ENCODE measurements at regions not wholly inside any gene's neighbourhood (a gene's known extent, or its start where the extent isn't known, plus 50 kb on each side); places are given as distances from the start of the nearest gene placed in this dataset.

DNA sequence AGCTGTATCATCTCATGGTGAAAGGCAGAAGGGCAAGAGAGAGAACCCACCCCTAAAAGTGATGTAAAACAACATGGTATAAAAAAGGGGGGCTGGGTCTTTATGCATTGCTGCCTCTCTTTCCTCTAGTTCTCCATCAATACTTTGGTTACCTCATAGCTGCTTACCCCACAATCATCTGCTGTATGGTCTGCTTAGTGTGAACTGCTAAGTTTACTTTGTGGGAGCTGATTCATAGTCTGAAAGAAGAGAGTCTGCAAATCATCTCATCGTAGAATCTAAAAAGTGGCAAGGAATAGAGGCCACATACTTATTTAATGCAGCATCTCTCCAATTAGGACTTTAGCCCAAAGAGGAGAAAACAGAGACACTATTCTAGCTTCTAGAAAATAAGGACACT lies 546.8 kb downstream of the GBE1 start:
- TF ChIP-seq, protein P1, sequence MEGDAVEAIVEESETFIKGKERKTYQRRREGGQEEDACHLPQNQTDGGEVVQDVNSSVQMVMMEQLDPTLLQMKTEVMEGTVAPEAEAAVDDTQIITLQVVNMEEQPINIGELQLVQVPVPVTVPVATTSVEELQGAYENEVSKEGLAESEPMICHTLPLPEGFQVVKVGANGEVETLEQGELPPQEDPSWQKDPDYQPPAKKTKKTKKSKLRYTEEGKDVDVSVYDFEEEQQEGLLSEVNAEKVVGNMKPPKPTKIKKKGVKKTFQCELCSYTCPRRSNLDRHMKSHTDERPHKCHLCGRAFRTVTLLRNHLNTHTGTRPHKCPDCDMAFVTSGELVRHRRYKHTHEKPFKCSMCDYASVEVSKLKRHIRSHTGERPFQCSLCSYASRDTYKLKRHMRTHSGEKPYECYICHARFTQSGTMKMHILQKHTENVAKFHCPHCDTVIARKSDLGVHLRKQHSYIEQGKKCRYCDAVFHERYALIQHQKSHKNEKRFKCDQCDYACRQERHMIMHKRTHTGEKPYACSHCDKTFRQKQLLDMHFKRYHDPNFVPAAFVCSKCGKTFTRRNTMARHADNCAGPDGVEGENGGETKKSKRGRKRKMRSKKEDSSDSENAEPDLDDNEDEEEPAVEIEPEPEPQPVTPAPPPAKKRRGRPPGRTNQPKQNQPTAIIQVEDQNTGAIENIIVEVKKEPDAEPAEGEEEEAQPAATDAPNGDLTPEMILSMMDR (IDR thresholded peaks at IDR 0.05), result no peak
- TF ChIP-seq POLR2A (IDR thresholded peaks at IDR 0.05; ENCODE audit: low read depth) (no peak), EP300 (IDR thresholded peaks at IDR 0.05) (no peak)

Data from esophagus muscularis mucosa (tissue), 4 donors.